ENCODE measurements at regions not wholly inside any gene's neighbourhood (a gene's known extent, or its start where the extent isn't known, plus 50 kb on each side); places are given as distances from the start of the nearest gene placed in this dataset.

DNA sequence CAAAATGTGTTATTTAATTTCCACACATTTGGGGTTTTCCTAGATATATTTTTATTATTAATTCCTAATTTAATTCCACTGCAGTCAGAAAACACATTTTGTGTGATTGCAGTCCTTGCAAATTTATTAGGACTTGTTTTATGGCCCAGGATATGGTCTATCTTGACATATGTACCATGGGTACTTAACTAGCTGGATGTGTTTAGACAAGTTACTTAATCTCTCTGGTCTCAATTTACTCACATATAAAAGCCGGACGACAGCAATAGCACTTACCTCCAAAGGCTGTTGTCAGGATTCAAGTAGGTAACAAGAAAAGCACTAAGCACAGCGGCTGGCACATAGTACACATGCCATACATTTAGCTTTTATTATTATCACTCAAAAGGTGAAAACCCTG is 118.2 kb upstream of the MSX2 start:
- TF ChIP-seq, protein P1, sequence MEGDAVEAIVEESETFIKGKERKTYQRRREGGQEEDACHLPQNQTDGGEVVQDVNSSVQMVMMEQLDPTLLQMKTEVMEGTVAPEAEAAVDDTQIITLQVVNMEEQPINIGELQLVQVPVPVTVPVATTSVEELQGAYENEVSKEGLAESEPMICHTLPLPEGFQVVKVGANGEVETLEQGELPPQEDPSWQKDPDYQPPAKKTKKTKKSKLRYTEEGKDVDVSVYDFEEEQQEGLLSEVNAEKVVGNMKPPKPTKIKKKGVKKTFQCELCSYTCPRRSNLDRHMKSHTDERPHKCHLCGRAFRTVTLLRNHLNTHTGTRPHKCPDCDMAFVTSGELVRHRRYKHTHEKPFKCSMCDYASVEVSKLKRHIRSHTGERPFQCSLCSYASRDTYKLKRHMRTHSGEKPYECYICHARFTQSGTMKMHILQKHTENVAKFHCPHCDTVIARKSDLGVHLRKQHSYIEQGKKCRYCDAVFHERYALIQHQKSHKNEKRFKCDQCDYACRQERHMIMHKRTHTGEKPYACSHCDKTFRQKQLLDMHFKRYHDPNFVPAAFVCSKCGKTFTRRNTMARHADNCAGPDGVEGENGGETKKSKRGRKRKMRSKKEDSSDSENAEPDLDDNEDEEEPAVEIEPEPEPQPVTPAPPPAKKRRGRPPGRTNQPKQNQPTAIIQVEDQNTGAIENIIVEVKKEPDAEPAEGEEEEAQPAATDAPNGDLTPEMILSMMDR (conservative IDR thresholded peaks at IDR 0.05; ENCODE audit: low read length), result no peak
- no peak for TF ChIP-seq EZH2phosphoT487 (IDR thresholded peaks at IDR 0.05; ENCODE audit: borderline replicate concordance)

All from Loucy (cell line).